ENCODE measurements at regions not wholly inside any gene's neighbourhood (a gene's known extent, or its start where the extent isn't known, plus 50 kb on each side); places are given as distances from the start of the nearest gene placed in this dataset.
"Not testable (repeated sequence)": the region's sequence is repeated elsewhere in the genome, so short reads cannot be mapped to it uniquely, and the experiment has no call there.

GRCh38 chr10:35819736-35820135, 177.6 kb upstream of the FZD8 start:
- no peak overlapping the region for H2AFZ ChIP-seq (ENCODE audit: insufficient read depth, low read depth, low read length, poor library complexity, severe bottlenecking)
- Mint-ChIP-seq H3K4me1 (no peaks in the 10 kb centered on the region), H3K4me3 (no peak overlapping the region), H3K9me3 (ENCODE audit: insufficient read depth) (no peaks in the 10 kb centered on the region), H3K27ac (no peak overlapping the region), H3K27me3 (no peaks in the 10 kb centered on the region)
- H3K79me2 ChIP-seq (ENCODE audit: control insufficient read depth, insufficient read depth, low read length), result no peaks in the 10 kb centered on the region
- H3K36me3 ChIP-seq (replicated peaks in 1 of 2; ENCODE audit: control extremely low read depth in 1 of 2, control insufficient read depth in 1 of 2, extremely low read depth in 1 of 2, insufficient read depth in 2 of 2, low read length in 1 of 2), result no peaks in the 10 kb centered on the region
- peaks cover 0 to 4% (median 0%) of the 10 kb centered on the region in 3 donors for H3K9me3 ChIP-seq (ENCODE audit: control extremely low read depth in 1 of 3, control insufficient read depth in 2 of 3, insufficient read depth in 1 of 3, low read length in 2 of 3)
- ATAC-seq (ENCODE audit: low read depth), result no peak
- no peak for TF ChIP-seq EZH2 (IDR thresholded peaks at IDR 0.05; ENCODE audit: borderline replicate concordance, insufficient read depth, low read depth, low read length, poor library complexity, severe bottlenecking)
- no peak for TF ChIP-seq CTCF (IDR thresholded peaks at IDR 0.05)
- no peaks in the 10 kb centered on the region for H4K20me1 ChIP-seq (ENCODE audit: control insufficient read depth, insufficient read depth, low read length, poor library complexity, severe bottlenecking)
- H3K4me1 ChIP-seq (ENCODE audit: control insufficient read depth in 2 of 2, insufficient read depth in 2 of 2, low read length in 2 of 2), result no peaks in the 10 kb centered on the region
- no peak overlapping the region for H3K4me2 ChIP-seq (replicated peaks; ENCODE audit: low read depth, low read length, poor library complexity, severe bottlenecking)
- no peak overlapping the region for H3K27ac ChIP-seq (ENCODE audit: low read length in 2 of 2)
- H3K9ac ChIP-seq (ENCODE audit: low read length), result no peak overlapping the region
- CTCF ChIA-PET, result no interaction called here
- no peak overlapping the region for H3K4me3 ChIP-seq (ENCODE audit: control extremely low read depth in 1 of 5, extremely low read depth in 1 of 5, insufficient read depth in 1 of 5, low read depth in 2 of 5, low read length in 4 of 5)
- H3K27me3 ChIP-seq (replicated peaks in 1 of 4; ENCODE audit: control extremely low read depth in 1 of 4, control insufficient read depth in 3 of 4, insufficient read depth in 4 of 4, low read length in 3 of 4), result no peaks in the 10 kb centered on the region
- DNase-seq, result no peak
- WGBS (ENCODE audit: insufficient coverage), result 100% methylated on average over 4 of the region's 5 CpGs
- POLR2A ChIA-PET, result no interaction called here
- intact Hi-C loops (cut with micrococcal nuclease), result no loop called here

GRCh38 chr10:35819011-35819410, 176.9 kb upstream of the FZD8 start:
- no peaks in the 10 kb centered on the region for H4K20me1 ChIP-seq (ENCODE audit: control insufficient read depth, insufficient read depth, low read length, poor library complexity, severe bottlenecking)
- H3K36me3 ChIP-seq (replicated peaks in 1 of 2; ENCODE audit: control extremely low read depth in 1 of 2, control insufficient read depth in 1 of 2, extremely low read depth in 1 of 2, insufficient read depth in 2 of 2, low read length in 1 of 2), result no peaks in the 10 kb centered on the region
- H3K27ac ChIP-seq (ENCODE audit: low read length in 2 of 2), result no peak overlapping the region
- ChIA-PET POLR2A (no interaction called here), CTCF (no interaction called here)
- ATAC-seq (ENCODE audit: low read depth), result no peak
- H3K79me2 ChIP-seq (ENCODE audit: control insufficient read depth, insufficient read depth, low read length), result no peaks in the 10 kb centered on the region
- intact Hi-C loops (cut with micrococcal nuclease), result no loop called here
- Mint-ChIP-seq H3K27ac (no peak overlapping the region), H3K4me1 (no peaks in the 10 kb centered on the region), H3K27me3 (no peaks in the 10 kb centered on the region), H3K9me3 (ENCODE audit: insufficient read depth) (no peaks in the 10 kb centered on the region), H3K4me3 (no peak overlapping the region)
- peaks cover 0 to 4% (median 0%) of the 10 kb centered on the region in 3 donors for H3K9me3 ChIP-seq (ENCODE audit: control extremely low read depth in 1 of 3, control insufficient read depth in 2 of 3, insufficient read depth in 1 of 3, low read length in 2 of 3)
- no peaks in the 10 kb centered on the region for H3K27me3 ChIP-seq (replicated peaks in 1 of 4; ENCODE audit: control extremely low read depth in 1 of 4, control insufficient read depth in 3 of 4, insufficient read depth in 4 of 4, low read length in 3 of 4)
- H2AFZ ChIP-seq (ENCODE audit: insufficient read depth, low read depth, low read length, poor library complexity, severe bottlenecking), result no peak overlapping the region
- H3K4me2 ChIP-seq (replicated peaks; ENCODE audit: low read depth, low read length, poor library complexity, severe bottlenecking), result no peak overlapping the region
- no peak overlapping the region for H3K4me3 ChIP-seq (ENCODE audit: control extremely low read depth in 1 of 5, extremely low read depth in 1 of 5, insufficient read depth in 1 of 5, low read depth in 2 of 5, low read length in 4 of 5)
- H3K4me1 ChIP-seq (ENCODE audit: control insufficient read depth in 2 of 2, insufficient read depth in 2 of 2, low read length in 2 of 2), result no peaks in the 10 kb centered on the region
- TF ChIP-seq EZH2 (IDR thresholded peaks at IDR 0.05; ENCODE audit: borderline replicate concordance, insufficient read depth, low read depth, low read length, poor library complexity, severe bottlenecking), result no peak
- TF ChIP-seq CTCF (IDR thresholded peaks at IDR 0.05), result no peak
- no peak for DNase-seq
- H3K9ac ChIP-seq (ENCODE audit: low read length), result no peak overlapping the region
- WGBS (ENCODE audit: insufficient coverage), result 100% methylated on average over 1 of the region's 3 CpGs

GRCh38 chr10:35817109-35817508, 175.0 kb upstream of the FZD8 start:
- H3K4me3 ChIP-seq (ENCODE audit: control extremely low read depth in 1 of 5, extremely low read depth in 1 of 5, insufficient read depth in 1 of 5, low read depth in 2 of 5, low read length in 4 of 5); H3K36me3 ChIP-seq (replicated peaks in 1 of 2; ENCODE audit: control extremely low read depth in 1 of 2, control insufficient read depth in 1 of 2, extremely low read depth in 1 of 2, insufficient read depth in 2 of 2, low read length in 1 of 2); H3K79me2 ChIP-seq (ENCODE audit: control insufficient read depth, insufficient read depth, low read length); H3K4me1 ChIP-seq (ENCODE audit: control insufficient read depth in 2 of 2, insufficient read depth in 2 of 2, low read length in 2 of 2); DNase-seq; H3K27ac Mint-ChIP-seq; H3K9me3 Mint-ChIP-seq (ENCODE audit: insufficient read depth); H3K4me2 ChIP-seq (replicated peaks; ENCODE audit: low read depth, low read length, poor library complexity, severe bottlenecking); H3K9ac ChIP-seq (ENCODE audit: low read length); H3K9me3 ChIP-seq (ENCODE audit: control extremely low read depth in 1 of 3, control insufficient read depth in 2 of 3, insufficient read depth in 1 of 3, low read length in 2 of 3); H4K20me1 ChIP-seq (ENCODE audit: control insufficient read depth, insufficient read depth, low read length, poor library complexity, severe bottlenecking); H2AFZ ChIP-seq (ENCODE audit: insufficient read depth, low read depth, low read length, poor library complexity, severe bottlenecking); ATAC-seq (ENCODE audit: low read depth); H3K27me3 ChIP-seq (replicated peaks in 1 of 4; ENCODE audit: control extremely low read depth in 1 of 4, control insufficient read depth in 3 of 4, insufficient read depth in 4 of 4, low read length in 3 of 4); H3K27ac ChIP-seq (ENCODE audit: low read length in 2 of 2); H3K4me1 Mint-ChIP-seq; POLR2A ChIA-PET; intact Hi-C loops (cut with micrococcal nuclease); CTCF ChIA-PET; H3K4me3 Mint-ChIP-seq; H3K27me3 Mint-ChIP-seq: not testable (repeated sequence)
- 89% methylated on average over 1 of the region's 5 CpGs for WGBS (ENCODE audit: insufficient coverage)

Data from B cell (primary cell).